Pancreas (tissue), 10 donors: ENCODE measurements at regions not wholly inside any gene's neighbourhood (a gene's known extent, or its start where the extent isn't known, plus 50 kb on each side); places are given as distances from the start of the nearest gene placed in this dataset.
"Not testable (repeated sequence)": the region's sequence is repeated elsewhere in the genome, so short reads cannot be mapped to it uniquely, and the experiment has no call there.

ENCODE experiments used
- ATAC-seq, 4 donors: fragments of 200-7000 bp; cut with Tn5 transposase; one replicate each; pipeline versions ENCODE4 v1.8.0 to v1.9.1; 2020; ENCODE audit warnings: mild to moderate bottlenecking in 4 of 4, moderate library complexity in 4 of 4
- DNase-seq, 6 donors: peaks; one replicate each; pipeline ENCODE4 v3.0.0-alpha.2; 2020
- FAIRE-seq: peaks from 2 replicates; lab custom pipeline; 2012; peaks lifted over from hg19 to GRCh38; lab: Jason Lieb, UNC
- H3K27ac ChIP-seq, 4 donors: fragments of 200-600 bp; sonication (generic); 1 replicate in 3 of 4; 2 replicates in 1 of 4; pipeline versions ENCODE4 v1.5.0 to v1.8.0; 2020
- H3K27me3 ChIP-seq, 4 donors: fragments of 200-600 bp; one replicate each; pipeline ENCODE4 v1.8.0; 2021
- H3K36me3 ChIP-seq, 3 donors: fragments of 200-600 bp; sonication (generic) in 1 of 3; one replicate each; pipeline versions ENCODE4 v1.5.0 to v1.8.0; 2020 to 2021
- H3K4me1 ChIP-seq, 3 donors: fragments of 200-600 bp; one replicate each; pipeline ENCODE4 v1.8.0; 2021
- H3K4me3 ChIP-seq, 4 donors: fragments of 200-600 bp; sonication (generic) in 2 of 4; one replicate each; pipeline versions ENCODE4 v1.5.0 to v1.8.0; 2020 to 2021
- H3K9me3 ChIP-seq, 4 donors: fragments of 200-600 bp; one replicate each; pipeline ENCODE4 v1.8.0; 2021
- CTCF ChIP-seq, 4 donors: fragments of 200-600 bp; sonication (generic) in 3 of 4; IDR thresholded peaks; one replicate each; pipeline versions ENCODE4 v1.5.0 to v1.8.0; 2021; ENCODE audit warnings: antibody characterized with exemption in 4 of 4
- WGBS, 2 donors: extraction: QIAGEN DNeasy Blood & Tissue Kit; methylation state at CpG; one replicate each; pipeline ENCODE4 v1.1.7; 2013; 5-methylcytosine and 5-hydroxymethylcytosine counted together
- intact Hi-C, 3 donors: fragments of 100-400 bp; cut with DNase I; formaldehyde crosslinking; loops; one replicate each; pipeline versions ENCODE4 v1.11.1 to v1.14.2; 2022
- donor health status: healthy with polysubstance abuse.
- donor health status: DM: no; HTN: no; CAD: no; lungs with moderate emphysema.
- donor health status: DM: no; HTN: no; CAD: no.
- donor health status: control.
- donor health status: control.
- donor health status: Bipolar disorder and iron deficiency.
- donor health status: DM: yes; HTN: yes; CAD: no.
- donor health status: DM: no; HTN: no; CAD: no.
- donor health status: DM: no; HTN: no; CAD: no.
- donor health status: DM: yes; HTN: yes; CAD: no.

- FAIRE-seq = no peak
- H3K27ac ChIP-seq = no peak overlapping the region
Measured at GRCh38 chrX:150118476-150118875, 180.2 kb upstream of the EOLA2 start.

GRCh38 chrX:150119323-150119722, 181.0 kb upstream of the EOLA2 start:
- Histone ChIP-seq H3K27ac (no peak overlapping the region), H3K4me3 (no peak overlapping the region), H3K36me3 (no peaks in the 10 kb centered on the region), H3K9me3 (no peaks in the 10 kb centered on the region), H3K27me3 (no peaks in the 10 kb centered on the region), H3K4me1 (no peaks in the 10 kb centered on the region)
- no peak for ATAC-seq
- WGBS, 2 donors = 61 to 79% methylated on average over 2 of the region's 2 CpGs
- no peak for FAIRE-seq
- intact Hi-C loops = no loop called here
- DNase-seq = no peak
- TF ChIP-seq CTCF (IDR thresholded peaks at IDR 0.05) = no peak

More at GRCh38 chrX:150118476-150118875, 180.2 kb upstream of the EOLA2 start:
- Histone ChIP-seq H3K4me1 (no peaks in the 10 kb centered on the region), H3K27me3 (no peaks in the 10 kb centered on the region), H3K36me3 (no peaks in the 10 kb centered on the region), H3K4me3 (no peak overlapping the region), H3K9me3 (no peaks in the 10 kb centered on the region)
- DNase-seq = no peak
- no peak for ATAC-seq
- WGBS, 2 donors = 65 to 86% methylated on average over 7 of the region's 7 CpGs
- intact Hi-C loops = no loop called here
- TF ChIP-seq CTCF (IDR thresholded peaks at IDR 0.05) = no peak

GRCh38 chrX:150125045-150125444, 186.8 kb upstream of the EOLA2 start:
- DNase-seq, H3K4me1 ChIP-seq, H3K27ac ChIP-seq, intact Hi-C loops, ATAC-seq, H3K27me3 ChIP-seq, H3K4me3 ChIP-seq, H3K9me3 ChIP-seq, H3K36me3 ChIP-seq, FAIRE-seq: not testable (repeated sequence)
- 69 to 75% methylated on average over 2 of the region's 2 CpGs for WGBS, 2 donors

- DNase-seq (no peak), FAIRE-seq (no peak), ATAC-seq (no peak)
- intact Hi-C loops = no loop called here
- no peaks in the 10 kb centered on the region for H3K36me3 ChIP-seq
- no peak overlapping the region for H3K27ac ChIP-seq
- H3K4me1 ChIP-seq = no peaks in the 10 kb centered on the region
- H3K9me3 ChIP-seq = no peaks in the 10 kb centered on the region
- no peak overlapping the region for H3K4me3 ChIP-seq
- WGBS, 2 donors = 58 to 78% methylated on average over 3 of the region's 3 CpGs
- H3K27me3 ChIP-seq = no peaks in the 10 kb centered on the region
- TF ChIP-seq CTCF (IDR thresholded peaks at IDR 0.05) = no peak
Measured at GRCh38 chrX:150127216-150127615, 188.9 kb upstream of the EOLA2 start.

GRCh38 chrX:150143721-150144440, 205.6 kb upstream of the EOLA2 start:
- WGBS, 2 donors = 58 to 85% methylated on average over 4 of the region's 4 CpGs
- Histone ChIP-seq H3K9me3 (no peaks in the 10 kb centered on the region), H3K36me3 (no peaks in the 10 kb centered on the region), H3K4me1 (no peaks in the 10 kb centered on the region), H3K27ac (no peak overlapping the region), H3K27me3 (no peaks in the 10 kb centered on the region), H3K4me3 (no peak overlapping the region)
- no peak for ATAC-seq
- TF ChIP-seq CTCF (IDR thresholded peaks at IDR 0.05) = no peak
- intact Hi-C loops = no loop called here
- FAIRE-seq = no peak
- no peak for DNase-seq
